Neural cell (in vitro differentiated cells): ENCODE measurements at regions not wholly inside any gene's neighbourhood (a gene's known extent, or its start where the extent isn't known, plus 50 kb on each side); places are given as distances from the start of the nearest gene placed in this dataset.

Source experiments
- H2AFZ ChIP-seq: fragments of 200-600, 300-800 bp; sonication (generic), shearing (Covaris generic); 2 replicates; pipeline ENCODE4 v1.6.0; 2014; ENCODE audit warnings: low read depth, mild to moderate bottlenecking, antibody characterized with exemption, low read length, moderate library complexity
- H3F3A ChIP-seq: fragments of 200-600 bp; shearing (Covaris generic); 2 replicates; pipeline ENCODE4 v1.6.1; 2016; ENCODE audit warnings: mild to moderate bottlenecking, moderate library complexity, mixed read lengths, antibody characterized with exemption, low read length; ENCODE audit not compliant: insufficient read depth, poor library complexity, severe bottlenecking
- H3K27ac ChIP-seq: fragments of 200-600, 300-800 bp; sonication (generic), shearing (Covaris generic); 2 replicates; pipeline ENCODE4 v1.5.1; 2014; ENCODE audit warnings: mild to moderate bottlenecking, low read length, moderate library complexity
- H3K27me3 ChIP-seq: fragments of 300-800, 200-600 bp; sonication (generic), shearing (Covaris generic); 2 replicates; pipeline ENCODE4 v1.6.0; 2014; ENCODE audit warnings: mild to moderate bottlenecking, low read depth, low read length, moderate library complexity; ENCODE audit not compliant: insufficient read depth
- H3K36me3 ChIP-seq: fragments of 300-800, 200-600 bp; sonication (generic), shearing (Covaris generic); 2 replicates; pipeline ENCODE4 v1.5.1; 2014; ENCODE audit warnings: mild to moderate bottlenecking, antibody characterized with exemption, low read length, moderate library complexity; ENCODE audit not compliant: insufficient read depth
- H3K4me2 ChIP-seq: fragments of 300-800, 200-600 bp; sonication (generic), shearing (Covaris generic); 2 replicates; pipeline ENCODE4 v1.6.0; 2014; ENCODE audit warnings: mild to moderate bottlenecking, low read length
- H3K4me3 ChIP-seq: fragments of 300-800, 200-600 bp; sonication (generic), shearing (Covaris generic); 2 replicates; pipeline ENCODE4 v1.5.1; 2014; ENCODE audit warnings: mild to moderate bottlenecking, low read length, moderate library complexity
- H3K79me2 ChIP-seq: fragments of 200-600 bp; shearing (Covaris generic); replicated peaks from 2 replicates; pipeline ENCODE4 v1.6.0; 2014; ENCODE audit warnings: mild to moderate bottlenecking, low read length, moderate library complexity; ENCODE audit not compliant: insufficient read depth
- H3K9ac ChIP-seq: fragments of 300-800, 200-600 bp; sonication (generic), shearing (Covaris generic); 2 replicates; pipeline ENCODE4 v1.6.1; 2016; ENCODE audit warnings: mild to moderate bottlenecking, low read length, mixed read lengths
- H3K9me2 ChIP-seq: fragments of 200-600 bp; shearing (Covaris generic); 2 replicates; pipeline ENCODE4 v1.6.1; 2016; ENCODE audit warnings: mild to moderate bottlenecking, low read length, mixed read lengths; ENCODE audit not compliant: insufficient read depth
- H3K9me3 ChIP-seq: fragments of 200-600, 300-800 bp; sonication (generic), shearing (Covaris generic); 2 replicates; pipeline ENCODE4 v1.6.1; 2016; ENCODE audit warnings: mild to moderate bottlenecking, mixed run types, low read length, moderate library complexity, mixed read lengths
- H4K20me1 ChIP-seq: fragments of 200-600 bp; shearing (Covaris generic); 2 replicates; pipeline ENCODE4 v1.6.1; 2016; ENCODE audit warnings: mild to moderate bottlenecking, mixed run types; ENCODE audit not compliant: insufficient read depth
- CTCF ChIP-seq: fragments of 450-650 bp; IDR thresholded peaks from 2 replicates; pipeline ENCODE4 v1.5.1; 2014; ENCODE audit warnings: antibody characterized with exemption, mild to moderate bottlenecking, moderate library complexity; ENCODE audit not compliant: poor library complexity, severe bottlenecking
- EP300 ChIP-seq: fragments of 450-650 bp; conservative IDR thresholded peaks from 2 replicates; pipeline ENCODE4 v1.6.1; 2014; ENCODE audit warnings: antibody characterized with exemption, mild to moderate bottlenecking, moderate library complexity; ENCODE audit not compliant: poor library complexity, severe bottlenecking
- EZH2 ChIP-seq: fragments of 200-600, 300-800 bp; shearing (Covaris generic), sonication (generic); IDR thresholded peaks from 2 replicates; pipeline ENCODE4 v1.6.1; 2014; ENCODE audit warnings: antibody characterized with exemption, low read length, borderline replicate concordance, mild to moderate bottlenecking; ENCODE audit not compliant: insufficient read depth, poor library complexity, severe bottlenecking
- MXI1 ChIP-seq: fragments of 450-650 bp; conservative IDR thresholded peaks from 2 replicates; pipeline ENCODE4 v1.6.1; 2014; ENCODE audit warnings: antibody characterized with exemption, mild to moderate bottlenecking; ENCODE audit not compliant: poor library complexity, severe bottlenecking
- POLR2AphosphoS5 ChIP-seq: IDR thresholded peaks from 2 replicates; pipeline ENCODE4 v1.6.1; 2012
- RAD21 ChIP-seq: fragments of 450-650 bp; conservative IDR thresholded peaks from 2 replicates; pipeline ENCODE4 v1.6.1; 2014; ENCODE audit warnings: antibody characterized with exemption, mild to moderate bottlenecking, moderate library complexity
- REST ChIP-seq: IDR thresholded peaks from 2 replicates; pipeline ENCODE4 v1.6.1; 2012; ENCODE audit warnings: borderline replicate concordance
- SMC3 ChIP-seq: fragments of 450-650 bp; conservative IDR thresholded peaks from 2 replicates; pipeline ENCODE4 v1.6.1; 2014; ENCODE audit warnings: antibody characterized with exemption, mild to moderate bottlenecking, moderate library complexity; ENCODE audit not compliant: poor library complexity
- TAF1 ChIP-seq: IDR thresholded peaks from 2 replicates; pipeline ENCODE4 v1.6.1; 2012; ENCODE audit warnings: low read depth

GRCh38 chr7:83856094-83856493 is 207.2 kb upstream of the SEMA3E start:
- Histone ChIP-seq H3K4me2 (no peak overlapping the region), H3K27ac (no peak overlapping the region), H3F3A (no peaks in the 10 kb centered on the region), H3K9me3 (no peaks in the 10 kb centered on the region), H2AFZ (no peak overlapping the region), H3K79me2 (no peaks in the 10 kb centered on the region), H3K9ac (no peak overlapping the region), H3K4me3 (no peak overlapping the region), H4K20me1 (no peaks in the 10 kb centered on the region), H3K9me2 (no peaks in the 10 kb centered on the region), H3K27me3 (no peaks in the 10 kb centered on the region), H3K36me3 (no peaks in the 10 kb centered on the region)
- no peak for TF ChIP-seq EP300

GRCh38 chr7:83852136-83852535 is 203.2 kb upstream of the SEMA3E start:
- Histone ChIP-seq H2AFZ (no peak overlapping the region), H3K9ac (no peak overlapping the region), H3K27me3 (no peaks in the 10 kb centered on the region), H3K36me3 (no peaks in the 10 kb centered on the region), H3K4me3 (no peak overlapping the region), H3K9me2 (no peaks in the 10 kb centered on the region), H3K4me2 (no peak overlapping the region), H4K20me1 (no peaks in the 10 kb centered on the region), H3K9me3 (no peaks in the 10 kb centered on the region), H3F3A (no peaks in the 10 kb centered on the region), H3K27ac (no peak overlapping the region), H3K79me2 (no peaks in the 10 kb centered on the region)
- TF ChIP-seq TAF1: no peak
- TF ChIP-seq EP300: no peak
- TF ChIP-seq CTCF: no peak
- no peak for TF ChIP-seq POLR2AphosphoS5
- TF ChIP-seq SMC3: no peak
- no peak for TF ChIP-seq REST
- no peak for TF ChIP-seq EZH2

- H3K4me3 ChIP-seq: no peak overlapping the region
- H3F3A ChIP-seq: no peaks in the 10 kb centered on the region
- H3K27ac ChIP-seq: no peak overlapping the region
- H4K20me1 ChIP-seq: no peaks in the 10 kb centered on the region
- H3K27me3 ChIP-seq: no peaks in the 10 kb centered on the region
- TF ChIP-seq CTCF (no peak), REST (no peak), SMC3 (no peak), EZH2 (no peak), TAF1 (no peak), RAD21 (no peak), MXI1 (no peak), EP300 (no peak), POLR2AphosphoS5 (no peak)
- no peak overlapping the region for H2AFZ ChIP-seq
- H3K9me3 ChIP-seq: no peaks in the 10 kb centered on the region
- no peaks in the 10 kb centered on the region for H3K36me3 ChIP-seq
- H3K4me2 ChIP-seq: no peak overlapping the region
- no peaks in the 10 kb centered on the region for H3K79me2 ChIP-seq
- no peak overlapping the region for H3K9ac ChIP-seq
- H3K9me2 ChIP-seq: no peaks in the 10 kb centered on the region
These were observed 202.6 kb upstream of the SEMA3E start for GRCh38 chr7:83851551-83851950.
